Naive thymus-derived CD8-positive, alpha-beta T cell (primary cell): ENCODE measurements at regions not wholly inside any gene's neighbourhood (a gene's known extent, or its start where the extent isn't known, plus 50 kb on each side); places are given as distances from the start of the nearest gene placed in this dataset.
"Not testable (repeated sequence)": the region's sequence is repeated elsewhere in the genome, so short reads cannot be mapped to it uniquely, and the experiment has no call there.

Experiments used
- ATAC-seq, 2 donors: fragments of 150-1000 bp; cut with Tn5 transposase in 1 of 2; sonication (Bioruptor Pico), chemical (Tn5 transposase) in 1 of 2; 1 replicate in 1 of 2; 2 replicates in 1 of 2; pipeline ENCODE4 v1.10.0; 2021; ENCODE audit warnings: mild to moderate bottlenecking in 2 of 2, moderate library complexity in 2 of 2
- POLR2A ChIA-PET: fragments of 350-600 bp; sonication (Branson Sonifier 250); formaldehyde crosslinking; loops from one replicate; lab custom pipeline; 2021; ENCODE audit warnings: antibody characterized with exemption; lab: Charles Lee
- DNase-seq, 10 donors: peaks; one replicate each; pipeline versions ENCODE4 v3.0.0 to v3.0.0-alpha.2; 2020 to 2022
- H3K27ac Mint-ChIP-seq, 10 donors: one replicate each; pipeline ENCODE4 v1.8.0; 2020 to 2022; ENCODE audit warnings: mild to moderate bottlenecking in 10 of 10, mixed read lengths in 10 of 10, moderate library complexity in 4 of 10, inconsistent platforms in 1 of 10
- H3K27me3 Mint-ChIP-seq, 5 donors: one replicate each; pipeline ENCODE4 v1.8.0; 2021 to 2022; ENCODE audit warnings: mixed read lengths in 5 of 5
- H3K36me3 Mint-ChIP-seq, 3 donors: one replicate each; pipeline ENCODE4 v1.8.0; 2020 to 2022; ENCODE audit warnings: mixed read lengths in 3 of 3, mild to moderate bottlenecking in 2 of 3, inconsistent platforms in 1 of 3
- H3K4me1 Mint-ChIP-seq, 4 donors: one replicate each; pipeline ENCODE4 v1.8.0; 2021 to 2022; ENCODE audit warnings: mixed read lengths in 4 of 4
- H3K4me3 Mint-ChIP-seq, 10 donors: one replicate each; pipeline ENCODE4 v1.8.0; 2020 to 2022; ENCODE audit warnings: mild to moderate bottlenecking in 10 of 10, mixed read lengths in 10 of 10, moderate library complexity in 6 of 10, inconsistent platforms in 1 of 10
- H3K9me3 Mint-ChIP-seq, 9 donors: one replicate each; pipeline ENCODE4 v1.8.0; 2020 to 2022; ENCODE audit warnings: mixed read lengths in 9 of 9, mild to moderate bottlenecking in 3 of 9, inconsistent platforms in 1 of 9, moderate library complexity in 1 of 9

GRCh38 chr5:82879089-82879488 lies 198.1 kb downstream of the TMEM167A start:
- no peak for ATAC-seq
- H3K4me1 Mint-ChIP-seq: no peaks in the 10 kb centered on the region
- no peak overlapping the region for H3K4me3 Mint-ChIP-seq
- peaks cover 6 to 37% (median 26%) of the 10 kb centered on the region in 9 donors for H3K9me3 Mint-ChIP-seq
- H3K36me3 Mint-ChIP-seq: peaks cover 0 to 21% (median 15%) of the 10 kb centered on the region in 3 donors
- DNase-seq: no peak
- POLR2A ChIA-PET: no interaction called here
- no peak overlapping the region for H3K27ac Mint-ChIP-seq
- H3K27me3 Mint-ChIP-seq: peaks cover 0 to 3% (median 0%) of the 10 kb centered on the region in 5 donors

DNA sequence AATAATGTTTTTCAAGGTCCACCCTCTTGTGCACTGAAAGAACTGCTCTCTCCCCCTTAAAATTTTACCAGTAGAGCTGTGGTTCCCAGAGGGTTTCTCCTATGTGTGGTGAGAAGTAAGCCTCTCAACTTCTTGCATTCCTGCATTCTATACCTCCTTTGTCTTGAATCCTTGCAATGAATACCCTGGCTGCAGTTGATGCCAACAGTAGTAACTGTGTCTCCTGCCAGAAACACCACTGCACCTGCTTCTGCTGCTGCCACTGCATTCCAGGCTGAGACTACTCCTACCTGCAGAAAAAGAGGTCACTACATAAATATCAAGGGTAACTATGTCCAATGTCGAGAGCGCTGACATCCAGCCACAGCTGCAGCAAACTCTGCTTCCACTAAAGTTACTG lies 203.7 kb downstream of the TMEM167A start:
- POLR2A ChIA-PET: no interaction called here
- Mint-ChIP-seq H3K4me1 (peaks cover 0 to 1% (median 0%) of the 10 kb centered on the region in 4 donors), H3K27ac (no peak overlapping the region), H3K9me3 (peaks cover 2 to 26% (median 12%) of the 10 kb centered on the region in 9 donors), H3K27me3 (peaks cover 0 to 15% (median 0%) of the 10 kb centered on the region in 5 donors), H3K4me3 (no peak overlapping the region), H3K36me3 (peaks cover 0 to 7% (median 5%) of the 10 kb centered on the region in 3 donors)
- no peak for ATAC-seq
- DNase-seq: no peak

GRCh38 chr5:82872321-82873288 lies 204.6 kb downstream of the TMEM167A start:
- not testable (repeated sequence) for DNase-seq

GRCh38 chr5:82865625-82866024 lies 211.6 kb downstream of the TMEM167A start:
- H3K27me3 Mint-ChIP-seq: no peaks in the 10 kb centered on the region
- H3K4me1 Mint-ChIP-seq: no peaks in the 10 kb centered on the region

More at GRCh38 chr5:82872321-82873288, 204.6 kb downstream of the TMEM167A start:
- POLR2A ChIA-PET, H3K4me3 Mint-ChIP-seq, H3K4me1 Mint-ChIP-seq, H3K27ac Mint-ChIP-seq, H3K36me3 Mint-ChIP-seq, ATAC-seq: not testable (repeated sequence)
- Mint-ChIP-seq H3K27me3 (peaks cover 0 to 15% (median 0%) of the 10 kb centered on the region in 5 donors), H3K9me3 (peaks cover 2 to 17% (median 6%) of the 10 kb centered on the region in 9 donors)

DNA sequence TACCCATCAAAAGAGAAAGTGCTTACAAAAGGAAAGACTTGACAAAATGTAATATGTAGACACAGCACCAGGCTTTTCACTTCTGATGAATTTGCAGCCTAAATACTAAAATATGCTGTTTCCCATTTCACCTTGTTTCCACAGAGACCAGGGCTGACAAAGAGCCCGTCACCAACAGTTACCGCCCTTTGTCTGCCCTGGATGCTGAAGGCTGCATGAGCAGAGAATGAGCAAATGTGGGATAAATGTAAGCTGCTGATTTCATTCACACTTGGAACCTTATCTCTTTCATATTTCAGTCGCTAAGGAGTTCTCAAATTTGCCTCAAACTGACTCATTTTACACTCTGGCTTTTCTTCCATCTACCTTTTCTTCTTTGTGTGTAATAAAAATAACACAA lies 213.9 kb downstream of the TMEM167A start:
- no peaks in the 10 kb centered on the region for H3K27me3 Mint-ChIP-seq
- H3K27ac Mint-ChIP-seq: no peak overlapping the region
- H3K36me3 Mint-ChIP-seq: no peaks in the 10 kb centered on the region
- no peak overlapping the region for H3K4me3 Mint-ChIP-seq
- H3K9me3 Mint-ChIP-seq: peaks cover 0 to 3% (median 0%) of the 10 kb centered on the region in 9 donors
- no peak for DNase-seq
- H3K4me1 Mint-ChIP-seq: no peaks in the 10 kb centered on the region
- ATAC-seq: no peak
- POLR2A ChIA-PET: no interaction called here

More at GRCh38 chr5:82865625-82866024, 211.6 kb downstream of the TMEM167A start:
- no peaks in the 10 kb centered on the region for H3K36me3 Mint-ChIP-seq
- H3K9me3 Mint-ChIP-seq: peaks cover 0 to 3% (median 0%) of the 10 kb centered on the region in 9 donors
- POLR2A ChIA-PET: no interaction called here
- ATAC-seq: no peak
- no peak overlapping the region for H3K27ac Mint-ChIP-seq
- no peak for DNase-seq
- H3K4me3 Mint-ChIP-seq: no peak overlapping the region

DNA sequence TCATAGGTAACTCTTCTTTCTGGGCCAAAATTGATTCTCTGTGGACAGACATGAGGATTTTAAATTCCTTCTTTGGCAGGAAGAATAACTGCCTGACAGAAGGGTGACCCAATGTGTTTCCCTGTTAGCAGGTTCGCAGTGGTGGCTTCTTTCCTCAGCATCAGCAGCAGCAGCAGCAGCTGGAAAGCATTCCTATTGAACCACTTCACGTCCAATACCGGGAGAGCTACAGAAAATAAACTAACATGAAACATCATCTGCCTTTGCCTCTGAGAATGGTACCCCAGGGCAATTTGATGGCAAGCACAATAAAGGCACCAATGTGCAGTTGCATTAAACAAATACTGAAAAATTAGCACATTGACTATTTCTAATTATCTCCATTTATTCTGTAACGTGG lies 214.5 kb downstream of the TMEM167A start:
- Mint-ChIP-seq H3K27ac (no peak overlapping the region), H3K36me3 (no peaks in the 10 kb centered on the region), H3K4me3 (no peak overlapping the region), H3K9me3 (peaks cover 0 to 3% (median 0%) of the 10 kb centered on the region in 9 donors), H3K27me3 (no peaks in the 10 kb centered on the region), H3K4me1 (no peaks in the 10 kb centered on the region)
- POLR2A ChIA-PET: no interaction called here
- no peak for ATAC-seq
- no peak for DNase-seq

DNA sequence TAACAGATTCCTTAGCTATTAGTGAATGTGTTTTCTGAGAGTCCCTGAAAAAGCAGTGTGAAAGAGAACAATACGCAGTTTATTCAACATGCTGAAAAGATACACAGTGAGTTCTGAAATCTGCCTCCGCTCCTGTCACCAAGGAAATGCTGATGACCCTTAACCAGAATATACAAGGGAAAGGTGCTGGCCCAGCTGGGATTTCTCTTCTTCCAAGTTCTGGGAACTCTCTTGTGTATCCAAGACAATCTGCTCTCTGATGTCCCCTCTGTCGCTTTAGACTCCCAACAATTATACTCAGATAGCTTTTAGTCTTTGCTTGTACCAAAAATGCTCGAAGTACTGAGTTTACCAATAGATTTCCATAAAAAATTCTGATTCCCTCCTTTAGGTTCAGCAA lies 214.9 kb downstream of the TMEM167A start:
- Mint-ChIP-seq H3K36me3 (no peaks in the 10 kb centered on the region), H3K27me3 (no peaks in the 10 kb centered on the region), H3K4me1 (no peaks in the 10 kb centered on the region), H3K9me3 (peaks cover 0 to 3% (median 0%) of the 10 kb centered on the region in 9 donors), H3K4me3 (no peak overlapping the region), H3K27ac (no peak overlapping the region)
- POLR2A ChIA-PET: no interaction called here
- DNase-seq: no peak
- no peak for ATAC-seq

DNA sequence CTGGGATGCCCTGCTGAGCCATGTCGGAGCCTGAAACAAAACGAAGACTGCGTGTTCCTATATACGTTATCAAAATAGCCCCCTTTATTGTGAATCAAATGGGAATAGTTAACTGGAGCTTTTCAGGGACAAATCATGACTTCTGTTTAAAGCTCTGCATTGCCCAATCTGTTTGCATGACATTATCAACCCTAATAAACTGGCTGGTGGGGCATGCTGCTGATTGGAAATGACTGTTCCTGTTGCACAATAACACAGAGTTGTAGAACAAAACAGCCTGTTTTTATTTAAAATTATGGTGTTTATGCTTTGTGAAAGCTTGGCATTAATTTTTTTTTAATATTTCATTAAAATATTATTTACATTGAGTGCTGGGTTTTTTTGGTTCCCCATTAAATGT lies 215.5 kb downstream of the TMEM167A start:
- no peaks in the 10 kb centered on the region for H3K4me1 Mint-ChIP-seq
- no peak overlapping the region for H3K4me3 Mint-ChIP-seq
- POLR2A ChIA-PET: no interaction called here
- no peak for ATAC-seq
- H3K36me3 Mint-ChIP-seq: no peaks in the 10 kb centered on the region
- no peak overlapping the region for H3K27ac Mint-ChIP-seq
- H3K27me3 Mint-ChIP-seq: no peaks in the 10 kb centered on the region
- no peak for DNase-seq
- H3K9me3 Mint-ChIP-seq: no peaks in the 10 kb centered on the region

DNA sequence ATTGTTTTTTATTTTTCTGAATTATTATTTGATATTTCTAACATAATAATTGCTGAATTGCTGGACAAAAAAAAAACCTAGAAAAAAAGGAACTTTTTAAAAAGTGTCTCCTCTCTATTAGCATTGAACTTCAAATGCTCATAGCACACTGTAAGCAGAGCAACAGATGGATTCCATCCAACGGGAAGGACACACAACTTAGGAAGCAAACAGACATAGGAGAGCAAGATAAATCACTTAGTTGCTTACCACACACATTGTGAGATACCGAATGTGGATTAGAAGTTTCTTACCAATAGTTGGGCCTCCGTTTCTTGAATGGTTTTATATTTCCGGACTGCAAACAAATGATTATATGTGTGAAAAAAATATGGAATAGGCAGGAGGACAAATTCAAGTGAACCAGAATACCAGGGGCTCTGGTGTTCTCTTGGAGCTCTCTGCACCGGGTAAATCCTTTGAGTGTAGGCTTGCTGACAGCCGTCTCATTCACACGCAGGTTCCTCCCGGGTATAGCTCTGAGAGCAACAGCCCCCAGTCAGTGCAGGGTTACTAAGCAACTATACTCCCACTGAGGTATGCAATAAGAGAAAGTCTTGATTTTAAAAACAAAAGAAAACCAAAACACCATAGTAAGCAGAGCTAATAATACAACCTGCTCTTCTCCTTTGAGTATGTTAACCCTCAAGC lies 217.6 kb downstream of the TMEM167A start:
- no peaks in the 10 kb centered on the region for H3K36me3 Mint-ChIP-seq
- no peak overlapping the region for H3K27ac Mint-ChIP-seq
- ATAC-seq (no peak), DNase-seq (no peak)
- POLR2A ChIA-PET: no interaction called here
- no peaks in the 10 kb centered on the region for H3K4me1 Mint-ChIP-seq
- H3K27me3 Mint-ChIP-seq: no peaks in the 10 kb centered on the region
- H3K4me3 Mint-ChIP-seq: no peak overlapping the region
- no peaks in the 10 kb centered on the region for H3K9me3 Mint-ChIP-seq

DNA sequence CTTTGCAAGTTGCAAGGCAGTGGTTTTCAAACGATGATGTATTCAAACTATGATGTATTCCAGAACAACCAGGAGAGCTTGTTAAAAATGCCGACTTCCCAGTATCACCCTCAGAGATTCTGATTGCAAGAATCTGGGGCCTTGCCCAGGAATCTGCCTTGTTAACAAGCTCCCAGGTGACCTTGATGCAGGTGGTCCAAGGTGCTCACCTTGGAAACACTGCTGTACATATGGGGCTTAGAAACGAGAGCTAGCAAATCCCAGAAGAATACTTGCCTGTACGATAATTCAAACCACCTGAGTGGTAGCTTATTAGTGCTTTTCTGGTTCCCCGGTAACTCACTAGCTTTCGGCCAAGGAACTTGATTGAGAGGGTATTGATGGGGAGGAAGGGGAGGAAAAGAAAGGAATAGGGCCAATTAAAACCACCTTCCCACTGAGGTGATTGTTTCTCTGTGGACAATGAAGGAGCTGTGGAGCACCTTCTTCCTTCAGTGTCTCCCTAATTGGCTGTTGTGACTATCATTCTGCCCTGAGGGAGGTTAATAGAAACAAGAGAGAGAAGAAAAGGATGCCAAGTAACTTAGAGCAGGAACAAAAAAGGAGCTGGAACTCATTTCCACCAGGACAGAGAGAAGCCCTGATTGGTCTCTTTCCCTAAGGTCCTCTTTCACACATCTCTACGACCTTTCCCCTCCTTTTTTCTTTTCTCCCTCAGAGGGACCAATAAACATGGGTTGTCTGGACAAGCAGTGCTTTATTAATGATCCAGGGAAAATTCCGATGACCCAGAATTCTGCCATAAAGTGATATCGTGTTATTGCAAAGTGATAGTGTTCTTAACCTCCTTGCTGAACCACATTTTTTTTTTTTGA lies 218.8 kb downstream of the TMEM167A start:
- ATAC-seq: no peak
- DNase-seq: no peak
- POLR2A ChIA-PET: no interaction called here
- Mint-ChIP-seq H3K4me1 (no peaks in the 10 kb centered on the region), H3K9me3 (no peaks in the 10 kb centered on the region), H3K27ac (no peak overlapping the region), H3K36me3 (no peaks in the 10 kb centered on the region), H3K4me3 (no peak overlapping the region), H3K27me3 (peaks cover 0 to 3% (median 0%) of the 10 kb centered on the region in 5 donors)

GRCh38 chr5:82855893-82856550 lies 221.2 kb downstream of the TMEM167A start:
- DNase-seq (no peak), ATAC-seq (no peak)
- Mint-ChIP-seq H3K36me3 (no peaks in the 10 kb centered on the region), H3K4me1 (no peaks in the 10 kb centered on the region), H3K27me3 (peaks cover 0 to 6% (median 0%) of the 10 kb centered on the region in 5 donors), H3K9me3 (no peaks in the 10 kb centered on the region), H3K4me3 (no peak overlapping the region), H3K27ac (no peak overlapping the region)
- POLR2A ChIA-PET: no interaction called here

DNA sequence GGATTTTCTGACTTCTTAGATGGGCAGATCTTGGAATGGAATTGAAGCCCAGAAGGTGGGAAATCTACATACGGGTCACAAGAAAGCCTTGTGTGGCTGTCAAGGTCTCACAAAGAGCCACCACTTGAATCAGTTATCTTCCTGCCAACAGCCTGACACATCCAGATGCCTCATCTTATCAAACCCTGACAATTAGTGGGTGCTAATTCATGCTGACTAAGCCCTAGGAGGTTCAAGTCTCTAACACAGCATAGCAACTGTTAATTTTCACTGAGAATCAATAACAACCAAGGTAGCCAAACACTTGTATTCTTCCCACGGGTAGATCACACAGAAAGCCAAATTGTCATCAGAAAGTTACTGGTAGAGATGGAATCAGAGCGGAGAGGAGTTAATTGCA lies 222.2 kb downstream of the TMEM167A start:
- no peaks in the 10 kb centered on the region for H3K4me1 Mint-ChIP-seq
- H3K4me3 Mint-ChIP-seq: no peak overlapping the region
- H3K36me3 Mint-ChIP-seq: no peaks in the 10 kb centered on the region
- no peak overlapping the region for H3K27ac Mint-ChIP-seq
- peaks cover 0 to 6% (median 0%) of the 10 kb centered on the region in 5 donors for H3K27me3 Mint-ChIP-seq
- H3K9me3 Mint-ChIP-seq: no peaks in the 10 kb centered on the region
- DNase-seq: no peak
- POLR2A ChIA-PET: no interaction called here
- ATAC-seq: no peak
